ENCODE measurements at regions not wholly inside any gene's neighbourhood (a gene's known extent, or its start where the extent isn't known, plus 50 kb on each side); places are given as distances from the start of the nearest gene placed in this dataset.

GRCh38 chr3:86782286-86782685, 208.7 kb downstream of the VGLL3 start:
- TF ChIP-seq, protein P1, sequence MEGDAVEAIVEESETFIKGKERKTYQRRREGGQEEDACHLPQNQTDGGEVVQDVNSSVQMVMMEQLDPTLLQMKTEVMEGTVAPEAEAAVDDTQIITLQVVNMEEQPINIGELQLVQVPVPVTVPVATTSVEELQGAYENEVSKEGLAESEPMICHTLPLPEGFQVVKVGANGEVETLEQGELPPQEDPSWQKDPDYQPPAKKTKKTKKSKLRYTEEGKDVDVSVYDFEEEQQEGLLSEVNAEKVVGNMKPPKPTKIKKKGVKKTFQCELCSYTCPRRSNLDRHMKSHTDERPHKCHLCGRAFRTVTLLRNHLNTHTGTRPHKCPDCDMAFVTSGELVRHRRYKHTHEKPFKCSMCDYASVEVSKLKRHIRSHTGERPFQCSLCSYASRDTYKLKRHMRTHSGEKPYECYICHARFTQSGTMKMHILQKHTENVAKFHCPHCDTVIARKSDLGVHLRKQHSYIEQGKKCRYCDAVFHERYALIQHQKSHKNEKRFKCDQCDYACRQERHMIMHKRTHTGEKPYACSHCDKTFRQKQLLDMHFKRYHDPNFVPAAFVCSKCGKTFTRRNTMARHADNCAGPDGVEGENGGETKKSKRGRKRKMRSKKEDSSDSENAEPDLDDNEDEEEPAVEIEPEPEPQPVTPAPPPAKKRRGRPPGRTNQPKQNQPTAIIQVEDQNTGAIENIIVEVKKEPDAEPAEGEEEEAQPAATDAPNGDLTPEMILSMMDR (IDR thresholded peaks at IDR 0.05): no peak
- TF ChIP-seq POLR2A (IDR thresholded peaks at IDR 0.05): no peak

Data from transverse colon (tissue), 3 donors.